GM21576 (cell line): ENCODE measurements at regions not wholly inside any gene's neighbourhood (a gene's known extent, or its start where the extent isn't known, plus 50 kb on each side); places are given as distances from the start of the nearest gene placed in this dataset.
"Not testable (repeated sequence)": the region's sequence is repeated elsewhere in the genome, so short reads cannot be mapped to it uniquely, and the experiment has no call there.

Experiments used
- ATAC-seq: cut with Tn5 transposase; IDR thresholded peaks from one replicate; pipeline ENCODE4 v1.9.1; 2021; ENCODE audit warnings: mild to moderate bottlenecking, moderate library complexity; ENCODE audit not compliant: unreplicated experiment

DNA sequence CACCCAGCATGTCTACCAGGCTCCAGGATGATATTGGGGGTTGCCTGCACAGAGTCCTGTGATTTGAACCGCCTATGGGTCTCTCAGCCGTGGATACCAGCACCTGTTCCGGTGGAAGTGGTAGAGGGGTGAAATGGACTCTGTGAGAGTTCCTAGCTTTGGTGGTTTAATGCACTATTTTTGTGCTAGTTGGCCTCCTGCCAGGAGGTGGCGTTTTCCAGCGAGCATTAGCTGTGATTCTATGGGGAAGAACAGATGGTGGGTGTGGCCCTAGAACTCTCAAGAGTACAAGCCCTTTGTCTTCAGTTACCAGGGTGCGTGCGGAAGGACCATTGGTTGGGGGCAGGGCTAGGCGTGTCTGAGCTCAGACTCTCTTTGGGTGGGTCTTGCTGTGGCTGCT, 316.9 kb upstream of the AMOT start:
- no peak for ATAC-seq

GRCh38 chrX:113154315-113154714, 313.7 kb upstream of the AMOT start:
- ATAC-seq, result not testable (repeated sequence)

GRCh38 chrX:113136836-113137235, 296.2 kb upstream of the AMOT start:
- no peak for ATAC-seq

DNA sequence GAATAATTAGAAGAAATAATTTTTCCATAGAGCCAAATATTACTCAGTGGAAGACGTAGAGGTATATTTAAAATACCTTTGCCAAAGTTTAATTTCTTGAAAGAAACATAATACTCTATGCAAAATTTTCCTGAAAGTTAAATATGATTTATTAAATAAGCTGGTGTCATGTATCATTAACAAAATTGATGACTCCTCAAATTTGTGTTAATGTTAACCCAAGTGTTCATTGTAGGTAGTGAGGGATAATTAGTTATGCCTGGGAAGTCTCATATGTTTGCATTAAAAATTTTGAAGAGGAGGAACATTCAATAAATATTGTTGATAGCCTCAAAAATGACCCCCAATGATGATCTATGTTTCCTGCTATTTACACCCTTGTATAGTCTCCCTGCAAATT, 292.7 kb upstream of the AMOT start:
- no peak for ATAC-seq

DNA sequence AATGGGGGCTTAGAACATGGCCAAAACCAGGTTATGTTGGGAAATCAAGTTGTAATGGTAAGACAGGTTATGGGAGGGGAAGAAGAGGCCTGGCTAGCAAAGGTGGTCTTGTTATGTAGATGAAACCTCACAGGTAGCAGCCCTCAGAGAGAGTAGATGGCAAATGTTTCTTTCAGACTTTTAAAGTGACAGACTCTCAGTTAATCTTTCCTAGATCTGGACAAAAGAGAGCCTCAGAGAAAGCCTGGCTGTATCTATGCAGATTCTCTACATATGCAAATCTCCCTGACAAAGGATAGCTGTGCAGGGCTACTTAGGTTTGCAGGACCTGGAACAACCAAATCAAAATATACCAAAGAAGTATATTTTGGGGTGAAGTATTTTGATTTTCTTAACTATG, 284.1 kb upstream of the AMOT start:
- ATAC-seq, result no peak

GRCh38 chrX:113075521-113075920, 234.9 kb upstream of the AMOT start:
- no peak for ATAC-seq

DNA sequence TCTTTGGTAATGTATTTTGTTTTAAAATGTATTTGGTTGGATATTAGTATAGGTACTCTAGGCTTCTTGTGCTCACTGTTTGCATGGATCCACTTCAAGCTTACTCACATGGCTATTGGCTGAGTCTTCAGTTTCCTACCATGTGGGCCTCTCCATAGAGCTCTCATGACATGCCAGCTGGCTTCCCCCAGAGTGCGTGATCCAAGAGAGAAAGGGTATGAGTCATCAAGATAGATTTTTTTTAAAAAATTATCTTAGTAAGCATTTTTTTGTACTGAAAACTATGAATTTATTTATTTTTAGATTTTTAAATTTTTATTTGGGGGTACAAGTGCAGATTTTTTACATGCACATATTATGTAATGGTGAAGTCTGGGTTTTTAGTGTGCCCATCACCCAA, 219.1 kb upstream of the AMOT start:
- no peak for ATAC-seq

- ATAC-seq, result no peak
Observed at GRCh38 chrX:113058634-113059033, 218.0 kb upstream of the AMOT start.

GRCh38 chrX:113048896-113049295, 208.3 kb upstream of the AMOT start:
- ATAC-seq, result no peak

- no peak for ATAC-seq
Observed at GRCh38 chrX:113048480-113048879, 207.8 kb upstream of the AMOT start.

DNA sequence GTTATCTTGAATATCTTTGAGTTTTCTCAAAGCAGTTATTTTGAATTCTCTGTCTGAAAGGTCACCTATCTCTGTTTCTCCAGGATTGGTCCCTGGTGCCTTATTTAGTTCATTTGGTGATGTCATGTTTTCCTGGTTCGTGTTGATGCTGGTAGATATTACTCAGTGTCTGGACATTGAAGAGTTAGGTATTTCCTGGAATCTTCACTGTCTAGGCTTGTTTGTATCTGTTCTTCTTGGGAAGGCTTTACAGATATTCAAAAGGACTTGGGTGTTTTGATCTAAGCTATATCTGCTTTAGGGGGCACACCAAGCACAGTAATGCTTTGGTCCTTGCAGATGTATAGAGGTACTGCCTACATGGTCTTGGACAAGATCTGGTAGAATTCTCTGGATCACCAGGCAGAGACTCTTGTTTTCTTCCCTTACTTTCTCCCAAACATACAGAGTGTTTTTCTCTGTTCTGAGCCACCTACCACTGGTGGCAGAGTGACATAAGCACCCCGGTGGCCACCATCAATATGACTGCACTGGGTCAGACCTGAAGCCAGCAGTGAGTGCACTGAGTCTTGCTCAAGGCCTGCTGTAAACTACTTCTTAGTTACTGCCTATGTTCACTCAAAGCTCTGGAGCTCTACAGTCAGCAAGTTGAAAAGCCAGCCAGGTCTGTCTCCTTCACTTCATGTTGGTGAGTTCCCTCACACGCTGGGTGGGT, 193.5 kb upstream of the AMOT start:
- ATAC-seq, result no peak

- no peak for ATAC-seq
Observed at GRCh38 chrX:113019958-113020357, 179.3 kb upstream of the AMOT start.

- ATAC-seq, result no peak
Observed at GRCh38 chrX:113009837-113010236, 169.2 kb upstream of the AMOT start.

GRCh38 chrX:113009029-113009428, 168.4 kb upstream of the AMOT start:
- no peak for ATAC-seq

- no peak for ATAC-seq
Observed at GRCh38 chrX:113001836-113002235, 161.2 kb upstream of the AMOT start.

DNA sequence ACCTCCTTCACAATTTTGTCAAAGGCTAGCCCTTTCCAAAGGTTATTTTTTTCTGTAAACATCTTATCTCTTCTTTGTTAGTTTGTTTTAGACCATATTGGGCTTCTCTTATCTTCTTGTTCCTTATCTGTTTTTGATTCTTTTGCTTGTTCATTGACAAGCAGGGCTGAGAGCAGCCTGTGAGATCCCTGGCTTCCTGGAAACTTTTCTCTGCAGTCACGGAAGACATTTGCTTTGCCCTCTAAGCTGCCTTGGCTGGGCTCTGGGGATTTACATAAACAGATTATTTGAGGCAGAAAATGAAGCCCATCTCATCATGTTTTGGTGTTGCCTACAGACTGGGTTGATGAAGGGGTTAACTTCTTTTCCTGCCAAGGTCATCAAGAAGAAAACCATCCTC, 157.4 kb upstream of the AMOT start:
- ATAC-seq, result no peak

DNA sequence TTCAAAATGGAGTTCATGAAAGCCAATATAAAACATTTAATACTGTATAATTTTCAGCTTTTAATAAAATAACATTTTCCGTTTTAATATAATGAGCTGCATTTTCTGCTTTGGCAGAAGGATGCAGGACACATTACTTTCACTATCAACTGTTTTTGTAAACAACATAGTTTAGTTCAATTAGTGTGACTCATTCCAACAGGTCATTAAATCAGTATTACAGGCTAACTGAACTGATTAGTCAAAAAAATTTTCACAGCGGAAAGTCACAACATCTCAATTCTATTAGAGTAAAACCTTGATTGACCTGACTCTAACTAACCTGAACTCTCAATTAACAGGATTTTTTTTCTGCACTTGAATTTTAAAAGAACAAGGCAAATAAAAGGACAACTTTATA, 151.2 kb upstream of the AMOT start:
- ATAC-seq, result no peak

GRCh38 chrX:112979879-112980278, 139.2 kb upstream of the AMOT start:
- ATAC-seq, result no peak

- ATAC-seq, result no peak
Observed at GRCh38 chrX:112968351-112969133, 127.9 kb upstream of the AMOT start.

DNA sequence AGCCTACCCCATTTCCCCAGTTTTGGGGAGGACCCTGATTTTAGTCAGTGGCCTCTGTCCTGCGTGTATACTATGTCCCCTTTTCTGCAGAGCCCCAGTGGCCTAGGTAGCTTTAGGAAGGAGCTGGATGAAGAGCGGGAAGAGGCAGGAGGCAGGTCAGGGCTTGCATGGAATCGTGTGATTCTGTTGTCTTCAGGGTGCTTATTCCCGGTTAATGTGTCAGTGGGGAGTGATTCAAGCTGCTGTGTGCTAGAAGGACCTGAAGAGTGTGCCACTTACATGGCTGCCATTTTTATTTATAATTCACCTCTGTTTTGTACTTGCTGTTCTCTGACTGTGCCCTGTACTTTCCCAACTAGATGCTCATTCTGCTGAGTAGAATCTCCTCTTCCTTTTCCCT, 127.3 kb upstream of the AMOT start:
- no peak for ATAC-seq

DNA sequence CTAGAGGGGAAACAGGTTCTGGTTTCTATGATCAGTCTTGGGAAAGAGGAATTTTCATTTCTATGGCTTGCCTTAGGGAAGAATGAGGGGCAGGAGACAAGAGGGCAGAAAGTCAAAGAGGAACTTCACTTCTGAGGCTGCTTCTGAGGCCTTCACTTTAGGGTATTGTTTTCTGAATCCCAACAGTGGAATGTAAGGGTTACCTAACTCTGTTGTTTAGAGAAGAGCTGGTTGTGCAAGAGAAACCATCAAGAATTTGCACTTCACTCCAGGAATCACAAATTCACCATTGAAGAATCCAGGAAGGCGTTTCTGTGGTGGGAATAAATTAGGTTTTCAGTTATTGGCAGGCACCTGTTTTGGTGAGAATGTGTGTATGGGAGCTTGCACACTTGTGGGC, 126.7 kb upstream of the AMOT start:
- ATAC-seq, result no peak

- no peak for ATAC-seq
Observed at GRCh38 chrX:112961981-112962380, 121.3 kb upstream of the AMOT start.
